Testis (tissue), 2 donors: ENCODE measurements at regions not wholly inside any gene's neighbourhood (a gene's known extent, or its start where the extent isn't known, plus 50 kb on each side); places are given as distances from the start of the nearest gene placed in this dataset.

Experiments used
- DNase-seq: peaks from one replicate; pipeline ENCODE4 v3.0.0-alpha.2; 2019
- H3K27ac ChIP-seq, 2 donors: fragments of 200-600 bp; sonication (generic); one replicate each; pipeline ENCODE4 v1.5.1; 2019
- H3K27me3 ChIP-seq: fragments of 200-600 bp; sonication (generic); one replicate; pipeline ENCODE4 v1.5.1; 2019
- H3K36me3 ChIP-seq: fragments of 200-600 bp; sonication (generic); one replicate; pipeline ENCODE4 v1.5.1; 2017; ENCODE audit warnings: low read depth; ENCODE audit errors: missing control alignments
- H3K4me1 ChIP-seq: fragments of 200-600 bp; sonication (generic); one replicate; pipeline ENCODE4 v1.5.1; 2019
- H3K4me3 ChIP-seq, 2 donors: fragments of 200-600 bp; sonication (generic); one replicate each; pipeline ENCODE4 v1.5.1; 2017 to 2019
- H3K9me3 ChIP-seq: fragments of 200-600 bp; sonication (generic); one replicate; pipeline ENCODE4 v1.5.1; 2017
- CTCF ChIP-seq, 3 experiments: fragments of 450-650 bp in 2 of 3; fragments of 200-600 bp in 1 of 3; sonication (generic) in 1 of 3; IDR thresholded peaks; one replicate each; pipeline ENCODE4 v1.5.1; 2016 to 2019; ENCODE audit warnings: antibody characterized with exemption in 3 of 3, mild to moderate bottlenecking in 2 of 3, moderate library complexity in 1 of 3
- POLR2A ChIP-seq: fragments of 450-650 bp; IDR thresholded peaks from one replicate; pipeline ENCODE4 v1.6.1; 2017; ENCODE audit warnings: antibody characterized with exemption, mild to moderate bottlenecking, moderate library complexity
- WGBS, 2 donors: methylation state at CpG; one replicate each; pipeline ENCODE4 v1.1.5; 2018; 5-methylcytosine and 5-hydroxymethylcytosine counted together
- intact Hi-C: fragments of 100-400 bp; cut with DNase I; formaldehyde crosslinking; loops from one replicate; pipeline ENCODE4 v1.15.1; 2023; ENCODE audit warnings: low total_unique reads

DNA sequence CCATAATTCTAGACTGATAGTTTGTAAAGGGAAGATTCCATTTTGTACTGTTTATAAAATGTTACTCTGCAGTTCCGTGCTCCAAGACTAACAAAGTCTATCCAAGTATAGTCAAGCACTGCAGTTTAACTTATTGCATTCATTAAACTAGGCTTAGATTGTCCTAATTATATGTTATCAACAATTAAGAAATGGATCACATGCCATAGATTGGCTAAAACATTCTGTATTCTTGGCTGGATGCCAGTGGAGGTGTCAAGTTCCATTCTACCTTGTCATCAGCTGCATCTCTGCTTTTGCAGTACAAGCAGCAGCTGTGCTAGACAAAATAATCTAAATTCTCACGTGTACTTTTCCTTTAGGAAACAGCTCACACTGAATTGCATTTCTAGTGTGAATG, 69.4 kb upstream of the MEF2C start:
- Histone ChIP-seq H3K4me1 (no peaks in the 10 kb centered on the region), H3K9me3 (no peaks in the 10 kb centered on the region), H3K36me3 (no peaks in the 10 kb centered on the region), H3K27me3 (no peaks in the 10 kb centered on the region), H3K4me3 (no peak overlapping the region), H3K27ac (no peak overlapping the region)
- 54 to 60% methylated on average over 2 of the region's 2 CpGs for WGBS, 2 donors
- intact Hi-C loops = no loop called here
- DNase-seq = no peak
- no peak for TF ChIP-seq POLR2A
- TF ChIP-seq CTCF (IDR thresholded peaks at IDR 0.05) = no peak

GRCh38 chr5:88951457-88951856, 68.5 kb upstream of the MEF2C start:
- intact Hi-C loops = no loop called here
- no peaks in the 10 kb centered on the region for H3K9me3 ChIP-seq
- 52 to 65% methylated on average over 4 of the region's 4 CpGs for WGBS, 2 donors
- no peak overlapping the region for H3K4me3 ChIP-seq
- no peaks in the 10 kb centered on the region for H3K4me1 ChIP-seq
- TF ChIP-seq CTCF (IDR thresholded peaks at IDR 0.05) (no peak), POLR2A (no peak)
- H3K36me3 ChIP-seq = no peaks in the 10 kb centered on the region
- no peak overlapping the region for H3K27ac ChIP-seq
- no peaks in the 10 kb centered on the region for H3K27me3 ChIP-seq
- no peak for DNase-seq

DNA sequence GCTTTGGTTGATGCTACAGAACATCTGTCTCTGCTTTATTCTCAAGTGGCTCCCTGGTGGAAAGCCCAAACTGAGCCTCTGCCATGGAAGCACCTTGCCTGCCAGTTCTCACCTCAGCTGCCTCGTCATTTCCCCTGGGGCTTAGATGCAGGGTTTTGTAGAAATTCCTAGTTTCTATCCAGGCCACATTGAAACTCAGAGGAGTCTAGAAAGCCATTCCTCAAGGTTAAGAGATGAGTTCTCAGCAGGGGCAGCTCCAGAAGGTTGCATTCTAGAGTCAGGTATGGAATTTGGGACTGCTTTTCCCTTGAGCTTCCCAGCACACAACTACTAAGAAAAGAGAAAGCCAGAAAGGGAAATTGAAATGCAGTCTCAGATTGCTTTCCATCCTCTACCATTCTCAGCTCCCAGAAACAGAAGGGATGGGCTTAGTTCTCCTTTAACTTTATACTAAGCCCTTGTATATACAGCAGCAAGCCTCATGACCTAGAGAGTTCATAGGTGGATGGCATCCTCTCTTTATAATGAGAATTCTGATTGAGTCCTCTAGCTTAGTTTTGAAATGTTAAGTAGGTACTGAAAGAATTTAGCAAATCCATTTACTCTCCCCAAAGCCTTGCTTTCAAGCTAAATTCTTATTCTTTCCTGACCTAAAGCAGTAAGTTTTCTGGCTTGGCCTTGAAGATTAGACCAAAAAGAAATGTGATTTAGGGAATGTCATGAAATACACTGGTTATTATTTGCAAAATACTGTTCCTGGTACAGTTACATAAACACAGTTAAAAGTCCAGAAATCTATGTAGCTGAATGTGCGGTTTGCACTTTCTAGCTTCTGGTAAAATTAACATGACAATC, 66.0 kb upstream of the MEF2C start:
- no peak for TF ChIP-seq POLR2A
- no peak for TF ChIP-seq CTCF (IDR thresholded peaks at IDR 0.05)
- Histone ChIP-seq H3K9me3 (no peaks in the 10 kb centered on the region), H3K36me3 (no peaks in the 10 kb centered on the region), H3K27me3 (no peaks in the 10 kb centered on the region), H3K27ac (no peak overlapping the region), H3K4me1 (no peaks in the 10 kb centered on the region), H3K4me3 (no peak overlapping the region)
- 85 to 86% methylated on average over 2 of the region's 2 CpGs for WGBS, 2 donors
- no peak for DNase-seq
- intact Hi-C loops = no loop called here

- intact Hi-C loops = no loop called here
- H3K4me1 ChIP-seq = no peaks in the 10 kb centered on the region
- no peaks in the 10 kb centered on the region for H3K27me3 ChIP-seq
- H3K4me3 ChIP-seq = no peak overlapping the region
- H3K36me3 ChIP-seq = no peaks in the 10 kb centered on the region
- TF ChIP-seq POLR2A (no peak), CTCF (IDR thresholded peaks at IDR 0.05) (no peak)
- no peak overlapping the region for H3K27ac ChIP-seq
- H3K9me3 ChIP-seq = no peaks in the 10 kb centered on the region
- 86 to 92% methylated on average over 8 of the region's 8 CpGs for WGBS, 2 donors
- no peak for DNase-seq
Measured at GRCh38 chr5:88944751-88945531, 62.0 kb upstream of the MEF2C start.
